Fibroblast of upper back skin (primary cell): ENCODE measurements at regions not wholly inside any gene's neighbourhood (a gene's known extent, or its start where the extent isn't known, plus 50 kb on each side); places are given as distances from the start of the nearest gene placed in this dataset.

Experiments used
- DNase-seq: peaks from one replicate; pipeline ENCODE4 v3.0.0-alpha.2; 2013

DNA sequence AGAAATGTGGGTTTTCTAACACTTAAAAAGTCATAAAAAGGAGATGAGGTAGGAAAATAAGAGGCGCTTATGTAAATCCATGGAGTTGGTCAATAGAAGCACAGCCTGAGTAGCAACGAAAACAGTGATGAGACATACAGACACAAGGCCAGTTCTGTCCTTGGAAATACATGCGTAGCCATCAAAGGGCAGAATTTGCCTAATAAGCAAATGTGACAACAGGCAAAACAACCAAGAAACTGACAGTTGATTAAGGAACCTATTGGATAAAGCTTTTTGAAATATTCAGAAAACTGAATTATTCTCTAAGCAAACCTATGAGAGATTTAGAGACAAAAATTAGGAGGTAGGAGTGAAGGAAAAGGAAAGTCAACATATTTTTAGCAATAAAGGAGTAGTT is 586.3 kb downstream of the PLCL1 start:
- no peak for DNase-seq

DNA sequence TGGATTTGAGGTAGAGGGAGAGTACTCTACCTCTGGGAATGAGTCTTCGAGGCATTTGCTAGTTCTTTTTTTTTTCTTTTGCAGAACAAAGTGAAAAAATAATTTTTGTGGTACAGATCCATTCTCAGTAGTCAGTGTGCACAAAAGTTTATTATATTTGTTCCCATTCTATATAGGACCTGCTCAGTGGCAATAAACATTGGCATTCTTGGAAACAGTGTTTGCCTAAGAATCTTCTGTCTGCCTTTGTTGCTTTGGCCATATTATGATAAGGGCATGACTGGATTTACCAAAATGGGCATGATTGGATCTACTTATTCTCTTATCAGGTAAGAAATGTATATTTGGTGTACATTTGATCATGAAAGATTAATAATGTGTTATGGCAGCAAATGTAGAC is 583.3 kb downstream of the PLCL1 start:
- DNase-seq: no peak

DNA sequence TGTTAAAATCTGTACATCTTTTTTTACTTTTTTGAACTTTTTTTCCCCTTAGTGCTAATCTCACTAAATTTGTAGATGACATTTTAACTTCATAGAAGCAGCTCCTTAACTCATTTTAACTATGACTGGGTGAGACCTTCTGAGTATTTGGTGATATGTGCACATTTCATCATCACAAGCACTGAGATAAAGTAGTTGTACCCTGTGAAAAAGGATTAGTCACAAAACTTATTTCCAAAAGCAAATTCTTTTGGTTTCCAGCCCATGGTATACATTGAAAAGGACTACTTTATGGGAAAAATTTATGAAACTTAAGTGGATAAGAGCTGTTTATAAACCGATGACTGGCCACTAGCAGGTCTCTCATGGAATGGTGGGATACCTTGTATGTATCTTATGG is 581.5 kb downstream of the PLCL1 start:
- peak; percentile 48 for DNase-seq

DNA sequence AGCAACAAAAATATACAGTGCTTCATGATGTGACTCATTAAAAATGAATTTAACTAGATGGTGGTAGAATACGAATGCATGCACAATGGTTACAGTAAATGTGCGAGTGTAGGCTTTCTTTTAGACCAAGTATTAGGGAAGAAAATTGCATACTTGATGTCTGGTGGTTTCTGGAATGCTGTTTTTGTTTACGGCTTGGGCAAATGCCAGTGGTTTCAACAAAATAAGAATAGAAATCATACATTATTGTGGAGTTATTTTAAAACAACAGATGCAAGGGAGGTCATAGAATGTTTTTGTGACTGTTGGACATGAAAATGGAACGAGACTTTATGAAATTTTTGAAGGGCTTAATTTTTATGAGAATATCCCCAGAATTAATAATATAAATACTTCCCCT is 580.9 kb downstream of the PLCL1 start:
- DNase-seq: peak; percentile 22

DNA sequence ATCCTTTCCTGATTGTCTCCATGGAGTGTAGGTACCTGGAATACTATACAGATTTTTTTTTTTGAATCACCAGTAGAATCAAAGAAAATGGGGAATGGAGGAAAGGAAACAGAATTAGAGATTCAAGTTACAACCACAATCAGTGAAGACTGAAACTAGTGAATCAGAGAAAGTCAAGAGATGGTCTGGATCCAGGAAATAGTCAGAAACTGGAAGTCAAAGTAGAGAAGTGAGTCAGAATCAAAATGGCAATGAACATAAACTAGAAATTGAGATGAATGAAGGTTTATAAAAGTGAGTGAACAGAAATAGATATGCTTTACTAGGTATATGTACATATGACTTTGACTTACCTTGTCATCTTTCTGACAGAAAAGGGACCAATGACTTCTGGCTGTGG is 579.0 kb downstream of the PLCL1 start:
- peak; percentile 46 for DNase-seq

DNA sequence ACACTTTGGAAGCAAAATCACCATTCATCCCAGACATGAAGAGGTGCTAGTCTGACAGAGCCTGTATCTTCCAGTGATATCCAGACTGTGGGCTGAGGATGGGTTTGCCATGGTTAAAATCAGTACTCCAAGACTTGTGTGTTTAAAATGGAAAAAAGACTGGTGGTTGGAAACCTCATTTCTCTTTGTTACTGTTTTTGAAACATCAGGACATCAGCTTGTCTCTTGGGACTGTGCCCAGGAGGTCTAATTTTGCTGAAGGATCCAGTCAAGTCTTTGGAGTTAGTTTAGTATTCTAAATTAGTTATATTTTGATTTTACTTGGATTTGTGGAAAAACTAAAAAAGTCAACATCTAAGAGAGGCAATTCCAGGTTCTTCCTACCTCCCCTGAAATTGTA is 578.4 kb downstream of the PLCL1 start:
- no peak for DNase-seq

DNA sequence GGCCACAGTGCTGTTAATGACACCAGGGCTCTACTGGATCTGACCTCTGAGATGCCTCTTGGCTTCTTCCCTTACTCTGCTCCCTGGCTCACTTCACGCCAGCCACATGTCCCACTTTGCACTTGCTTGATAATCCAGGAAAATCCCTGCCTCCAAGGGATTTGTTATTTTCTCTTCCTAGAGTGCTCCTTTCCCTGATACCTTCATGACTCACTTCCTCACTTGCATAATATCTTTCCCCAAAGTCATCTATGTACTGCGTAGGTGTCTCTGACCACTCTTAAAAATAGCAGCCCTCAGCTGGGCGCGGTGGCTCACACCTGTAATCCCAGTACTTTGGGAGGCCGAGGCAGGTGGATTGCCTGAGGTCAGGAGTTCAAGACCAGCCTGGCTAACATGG is 572.3 kb downstream of the PLCL1 start:
- peak; percentile 19 for DNase-seq

DNA sequence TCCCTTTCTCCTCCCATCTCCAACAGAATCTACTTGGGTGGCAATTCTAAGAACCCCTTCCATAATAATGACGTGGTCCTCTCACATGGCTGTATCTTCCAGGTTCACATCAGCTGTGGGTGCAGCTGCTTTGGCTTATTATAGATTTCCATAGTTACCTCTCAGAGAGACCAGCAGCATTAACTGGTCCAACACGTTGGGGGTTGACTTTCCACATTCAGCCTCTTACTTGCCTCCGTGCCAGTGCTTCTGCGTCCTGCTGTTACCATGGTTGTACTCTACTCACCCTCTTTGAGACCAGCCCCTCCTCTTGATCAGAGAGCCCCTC is 570.7 kb downstream of the PLCL1 start:
- DNase-seq: no peak

DNA sequence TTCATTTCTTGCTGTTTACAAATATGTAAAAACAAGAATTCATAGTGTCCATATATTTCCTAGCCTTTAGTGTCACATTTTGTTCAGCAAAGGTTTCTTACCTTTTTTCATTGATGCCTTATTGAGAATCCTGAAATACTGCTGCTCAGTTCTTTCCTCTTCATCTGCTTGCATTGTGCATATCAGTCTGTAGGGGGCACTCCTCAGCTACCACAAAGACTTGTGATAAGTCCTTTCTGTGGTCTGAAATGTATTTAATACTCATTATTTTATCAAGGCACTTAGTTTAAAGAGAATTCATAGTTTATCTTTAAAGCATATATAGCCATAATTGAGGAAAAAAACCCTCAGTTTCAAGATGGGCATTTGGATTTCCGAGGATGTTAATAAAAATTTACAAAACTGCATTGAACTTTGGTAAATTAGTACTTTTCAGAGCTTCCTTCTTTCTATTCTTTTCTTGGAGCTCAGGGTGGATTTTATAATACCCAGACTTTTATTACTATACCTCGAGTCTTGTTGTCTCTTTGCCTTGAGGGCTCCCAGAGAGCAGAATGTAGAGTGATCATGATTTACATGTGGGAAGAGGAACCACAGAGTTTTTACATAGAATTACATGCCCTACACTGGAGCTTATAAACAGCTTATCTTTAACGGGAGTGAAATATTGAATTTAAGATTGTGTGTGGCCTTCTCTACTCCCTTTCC is 570.1 kb downstream of the PLCL1 start:
- DNase-seq: peak; percentile 78

DNA sequence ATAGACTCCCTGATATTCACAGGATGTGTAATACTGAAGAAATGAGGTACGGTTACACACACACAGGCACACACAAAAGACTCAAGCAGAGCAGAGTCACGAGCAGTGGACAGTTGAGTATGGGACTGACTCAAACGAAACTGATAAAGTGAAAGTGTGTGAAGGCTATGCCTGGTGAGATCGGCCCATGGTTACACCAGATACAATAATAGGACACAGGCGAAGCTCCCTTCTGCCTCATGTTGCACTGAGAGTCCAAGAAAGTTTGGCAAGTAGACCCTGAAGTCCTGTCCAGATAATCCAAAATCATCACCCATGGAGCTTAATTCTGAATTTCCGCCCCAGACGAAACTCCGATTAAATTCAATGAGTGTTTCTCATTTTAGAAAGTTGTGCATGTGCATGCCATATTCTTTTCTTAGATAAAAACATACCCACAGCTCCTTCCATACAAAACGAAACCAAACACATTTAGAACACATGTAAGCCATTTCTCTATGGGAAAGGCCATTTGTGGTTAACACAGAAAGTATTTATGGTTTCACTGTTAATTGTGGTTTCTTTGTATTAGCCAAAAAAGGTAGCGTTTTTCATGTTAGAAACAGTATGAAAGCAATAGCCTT is 567.6 kb downstream of the PLCL1 start:
- peak; percentile 66 for DNase-seq

DNA sequence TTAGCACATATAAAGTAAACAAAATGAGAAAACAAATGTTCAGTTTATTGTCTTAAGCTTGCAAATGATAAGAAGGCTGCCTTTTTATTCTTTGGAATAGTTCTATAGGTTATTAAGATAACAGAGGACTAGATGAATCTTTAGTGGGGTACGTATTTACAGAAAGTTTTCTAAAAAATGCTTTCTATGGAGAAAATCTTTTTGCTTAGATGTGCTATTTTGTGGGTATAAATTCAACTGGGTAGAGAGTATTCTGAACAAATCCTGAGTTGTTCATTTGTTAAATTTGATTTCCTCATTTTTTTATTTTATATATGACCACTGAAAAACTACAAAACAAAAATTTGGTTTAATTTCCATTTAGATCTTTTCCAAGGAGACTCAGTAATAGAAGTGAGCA is 566.9 kb downstream of the PLCL1 start:
- DNase-seq: no peak

DNA sequence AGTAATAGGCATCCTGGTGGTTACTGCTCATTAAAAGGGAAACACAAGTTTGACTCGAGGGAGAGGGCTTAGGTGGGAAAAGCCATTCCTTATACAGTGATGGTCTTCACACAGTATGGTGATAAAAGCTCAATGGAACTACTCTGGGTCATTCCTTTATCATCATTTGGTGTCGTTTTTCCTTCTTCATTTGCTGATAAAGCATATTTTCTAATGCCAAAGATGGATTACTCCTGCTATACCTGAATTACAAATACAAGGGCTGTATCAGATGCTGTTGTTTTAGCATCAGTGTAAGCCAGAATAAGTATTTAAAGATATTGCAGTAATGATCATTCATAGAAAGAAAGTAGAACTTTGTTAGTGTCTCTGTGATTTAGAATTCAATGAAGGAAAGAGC is 563.7 kb downstream of the PLCL1 start:
- no peak for DNase-seq

DNA sequence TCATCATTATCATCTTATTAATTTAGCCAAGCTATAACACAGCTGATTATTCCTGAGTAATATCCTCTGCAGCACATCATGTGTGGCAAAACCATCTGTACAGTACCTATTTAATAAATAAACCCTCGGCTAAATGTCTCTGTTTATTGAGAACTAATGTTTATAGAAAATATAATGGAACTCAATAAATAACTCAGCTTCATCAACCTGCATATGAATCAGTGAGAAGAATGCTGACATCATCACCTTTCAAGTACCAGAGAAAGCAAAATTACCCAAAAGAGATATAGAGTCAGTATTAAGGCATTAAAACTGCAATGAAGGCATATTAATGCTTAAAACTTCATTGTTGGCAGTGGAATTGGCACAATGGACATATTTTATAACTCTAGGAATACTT is 558.3 kb downstream of the PLCL1 start:
- DNase-seq: no peak

DNA sequence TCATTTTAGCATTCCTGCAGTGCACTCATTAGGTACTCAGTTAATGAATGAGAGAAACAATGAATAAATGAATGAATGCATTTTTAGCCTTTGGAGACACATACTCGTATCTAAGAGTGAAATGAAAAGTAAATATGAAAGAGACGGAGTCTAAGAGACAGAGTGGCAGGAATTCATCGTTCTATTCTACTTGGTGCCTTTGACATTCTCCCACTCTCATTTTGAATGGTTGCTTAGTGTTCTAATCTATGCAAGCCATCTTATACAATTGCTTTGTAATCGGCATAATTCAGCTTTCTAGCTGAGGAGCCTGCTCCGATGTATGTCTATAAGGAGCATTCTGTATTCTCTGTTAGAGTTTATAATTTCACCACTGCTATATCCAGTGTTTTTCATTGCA is 554.9 kb downstream of the PLCL1 start:
- no peak for DNase-seq

DNA sequence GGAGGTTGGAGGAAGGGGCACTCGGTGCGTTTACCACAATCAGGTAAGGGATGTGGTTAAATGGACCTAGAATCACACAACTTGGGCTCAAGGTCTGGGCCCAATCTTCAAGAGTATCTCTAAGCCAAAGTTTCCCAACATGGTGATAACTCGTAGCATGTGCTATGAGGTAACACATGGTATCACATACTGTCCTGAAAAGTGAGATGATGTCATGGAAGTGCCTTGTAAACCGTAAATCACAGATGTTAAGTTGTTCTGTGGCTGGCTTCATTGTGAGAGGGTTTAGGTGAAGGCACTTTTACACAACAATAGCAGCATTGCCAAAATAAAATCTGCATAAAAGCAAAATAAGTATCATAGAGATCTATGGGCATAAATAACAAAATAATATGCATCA is 551.8 kb downstream of the PLCL1 start:
- no peak for DNase-seq

DNA sequence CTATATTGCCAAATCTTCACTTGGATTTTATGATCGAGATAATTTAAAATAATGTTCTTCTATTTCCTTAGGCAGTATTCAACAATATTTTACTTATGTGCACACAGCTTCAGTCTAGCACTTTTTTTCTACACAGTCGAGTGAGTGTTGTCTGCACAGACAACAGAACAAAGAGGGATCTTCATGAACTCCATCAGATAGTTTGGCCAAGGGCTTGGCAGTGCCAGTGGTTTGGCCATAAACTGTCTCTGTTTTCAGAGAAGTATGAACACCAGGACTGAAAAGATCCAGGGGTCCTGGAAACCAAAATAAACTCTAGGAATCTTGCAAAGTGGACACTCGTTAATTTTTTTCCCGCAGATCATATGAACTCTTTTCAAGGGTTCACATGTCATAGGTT is 547.3 kb downstream of the PLCL1 start:
- no peak for DNase-seq

DNA sequence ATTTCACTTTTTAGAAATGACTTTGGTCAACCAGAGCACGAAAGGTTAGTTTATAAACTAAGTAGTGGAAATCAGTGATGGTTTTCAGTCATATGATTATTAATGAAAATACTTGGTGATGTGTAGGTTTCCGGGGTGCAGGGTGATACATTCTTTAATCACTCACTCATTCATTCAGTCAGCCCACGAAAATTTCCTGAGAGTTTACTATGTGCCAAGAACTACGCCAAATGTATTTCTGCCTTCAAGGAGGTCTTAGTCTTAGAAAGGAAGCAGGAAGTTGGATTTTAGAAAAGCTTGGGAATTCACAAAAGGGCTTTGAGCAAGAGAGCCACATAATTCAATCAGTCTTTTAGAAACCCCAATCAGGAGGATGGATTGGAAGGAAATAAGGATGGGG is 543.6 kb downstream of the PLCL1 start:
- peak; percentile 64 for DNase-seq

DNA sequence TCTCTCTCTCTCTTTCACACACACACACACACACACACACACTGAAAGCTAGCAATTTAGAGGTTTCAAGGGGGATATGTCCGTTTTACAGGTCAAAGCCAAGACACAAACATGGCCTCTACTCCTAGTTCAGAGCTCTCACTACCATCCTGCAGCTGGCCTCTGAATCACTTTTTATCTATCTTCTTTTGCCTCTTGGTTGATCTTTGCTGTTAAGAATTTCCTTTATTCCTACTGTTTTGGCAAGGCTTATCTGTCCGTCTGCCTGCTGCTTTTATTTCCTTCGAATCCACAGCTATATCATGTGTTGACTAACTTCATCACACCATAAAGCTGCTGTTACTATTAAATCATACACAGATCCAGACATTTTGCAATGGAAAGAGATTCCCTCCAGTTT is 543.0 kb downstream of the PLCL1 start:
- peak; percentile 8 for DNase-seq

DNA sequence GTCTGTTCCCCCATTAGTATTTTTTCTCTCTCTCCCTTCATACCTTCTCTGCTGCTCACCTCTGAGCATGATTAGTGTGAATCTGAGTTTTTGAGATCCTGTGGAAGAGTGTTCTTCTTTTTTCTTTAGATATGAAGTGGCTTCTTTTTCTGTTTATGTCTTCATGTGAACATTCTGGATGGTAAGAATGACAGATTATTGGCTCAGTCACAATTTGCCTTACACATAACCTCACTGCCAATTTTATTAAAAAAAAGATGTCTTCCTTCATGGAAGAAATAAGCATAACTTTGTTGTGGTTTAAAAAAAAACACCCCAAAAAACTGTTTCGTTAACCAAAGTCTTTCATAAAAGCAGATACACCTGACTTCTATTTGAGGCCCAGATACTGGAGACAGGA is 539.1 kb downstream of the PLCL1 start:
- DNase-seq: no peak

DNA sequence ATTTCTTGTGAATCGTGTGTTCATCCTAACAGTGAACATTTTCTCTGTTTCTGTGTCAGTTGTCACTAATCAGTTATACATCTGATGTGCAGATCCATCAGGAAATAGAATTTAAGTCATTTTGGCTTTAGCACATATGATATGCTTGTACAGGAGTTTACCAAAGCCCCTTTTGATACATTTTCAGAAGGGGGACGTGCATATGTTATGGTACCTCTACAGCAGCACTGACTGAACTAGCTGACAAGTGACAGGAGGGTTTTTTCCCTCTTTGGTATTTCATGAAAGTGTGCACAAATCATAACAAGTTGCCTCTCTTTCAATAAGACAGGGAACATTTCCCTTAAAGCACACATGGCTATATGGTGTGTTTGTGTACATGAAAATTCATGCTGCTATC is 536.5 kb downstream of the PLCL1 start:
- no peak for DNase-seq

DNA sequence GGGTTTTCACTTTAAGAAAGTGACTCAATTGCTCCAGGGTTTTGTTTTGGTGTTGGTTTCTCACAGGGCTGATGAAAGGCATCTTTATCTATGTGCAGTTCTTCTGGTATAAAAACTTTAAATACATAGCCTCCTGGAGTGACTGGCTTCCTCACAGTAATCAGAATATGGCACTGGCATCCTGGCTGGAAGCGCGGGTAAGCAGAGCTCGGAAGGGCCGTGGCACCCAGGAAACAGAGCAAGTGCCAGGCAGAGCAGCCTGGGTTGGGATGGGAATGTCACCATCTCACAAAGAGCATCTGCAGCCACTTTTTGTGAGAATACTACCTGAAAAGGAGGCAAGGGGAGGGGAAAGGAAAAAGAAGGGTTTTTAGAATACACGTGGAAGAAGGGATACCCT is 534.7 kb downstream of the PLCL1 start:
- DNase-seq: no peak

DNA sequence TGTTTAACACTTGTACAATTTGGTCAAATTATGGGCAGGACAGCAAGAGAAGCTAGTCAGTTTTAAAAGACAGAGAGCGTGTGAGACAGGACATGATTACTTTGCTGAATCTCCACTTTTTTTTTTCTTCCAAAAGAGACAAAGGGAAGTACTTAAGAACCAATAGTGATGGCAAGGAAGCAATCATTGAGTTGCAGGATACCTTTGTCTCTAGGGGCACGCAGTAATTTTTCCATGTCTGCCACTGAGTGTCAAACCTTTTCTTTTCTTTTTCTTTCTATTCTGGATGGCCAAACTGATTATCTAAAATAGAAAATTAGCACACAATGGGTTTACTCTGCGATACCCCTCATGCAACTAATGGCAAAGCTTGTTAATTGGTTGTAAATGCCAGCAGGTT is 533.0 kb downstream of the PLCL1 start:
- no peak for DNase-seq

DNA sequence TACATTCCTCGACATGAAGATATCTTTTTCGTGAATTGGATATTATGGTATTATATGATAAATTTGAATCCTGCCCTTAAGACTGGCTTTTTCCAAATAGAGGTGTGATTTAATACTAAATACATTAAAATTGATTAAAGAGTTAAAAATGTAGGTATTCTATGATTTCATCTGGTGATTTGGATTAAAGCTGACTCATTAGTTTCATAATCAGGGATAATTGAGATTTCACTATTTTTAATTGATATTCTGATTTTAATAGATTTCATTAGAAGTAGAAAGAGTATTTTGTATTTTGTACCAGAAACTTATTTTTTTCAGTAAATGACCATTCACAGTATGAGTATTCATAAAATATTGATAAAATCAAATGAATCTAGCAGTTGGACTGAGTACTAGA is 524.1 kb downstream of the PLCL1 start:
- DNase-seq: no peak

DNA sequence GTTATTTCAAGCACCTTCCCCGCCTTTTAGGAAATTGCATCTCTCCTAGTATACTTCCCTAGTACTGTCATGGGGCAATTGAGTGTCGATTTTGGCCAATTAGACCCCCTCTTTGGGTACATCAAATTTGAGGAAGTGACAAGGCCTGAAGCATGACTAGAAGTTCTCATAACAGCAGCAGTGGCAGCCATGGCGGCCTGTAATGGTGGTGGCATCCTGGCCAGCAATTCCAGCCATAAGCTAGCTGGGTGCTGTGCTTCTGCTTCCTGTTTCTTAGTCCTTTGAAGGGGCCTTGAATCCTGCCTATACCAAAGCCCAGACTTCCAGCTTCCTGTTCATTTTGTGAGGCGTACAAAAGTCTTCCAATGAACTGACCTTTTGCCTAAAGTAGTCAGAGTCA is 523.1 kb downstream of the PLCL1 start:
- DNase-seq: no peak

DNA sequence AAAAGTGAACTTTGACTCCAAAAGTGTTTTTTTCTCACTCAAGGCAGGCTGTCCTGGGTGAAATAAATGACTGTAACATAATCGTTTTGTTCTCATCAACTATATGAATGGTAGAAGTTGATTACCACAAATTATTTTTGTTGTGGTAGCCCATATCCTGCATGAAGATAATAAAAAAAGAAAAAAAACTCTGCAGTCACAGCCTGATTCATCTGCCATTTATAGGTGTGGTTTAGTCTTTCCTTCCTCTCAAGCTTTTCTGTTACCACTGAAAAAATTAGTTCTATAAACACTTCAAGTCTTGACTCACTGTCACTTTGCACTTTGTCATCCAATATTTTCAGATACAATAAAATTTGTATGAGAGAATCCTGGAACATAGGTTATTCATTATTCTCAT is 522.0 kb downstream of the PLCL1 start:
- peak; percentile 2 for DNase-seq
